ENCODE measurements at regions not wholly inside any gene's neighbourhood (a gene's known extent, or its start where the extent isn't known, plus 50 kb on each side); places are given as distances from the start of the nearest gene placed in this dataset.

GRCh38 chr16:86892509-86892908 is 314.2 kb downstream of the FOXL1 start:
- TF ChIP-seq GATA2 (IDR thresholded peaks at IDR 0.05; ENCODE audit: low read depth, low read length), result no peak
- no peak for TF ChIP-seq GATA3 (IDR thresholded peaks at IDR 0.05; ENCODE audit: low read depth, low read length)
